PC-9 (cell line): ENCODE measurements at regions not wholly inside any gene's neighbourhood (a gene's known extent, or its start where the extent isn't known, plus 50 kb on each side); places are given as distances from the start of the nearest gene placed in this dataset.

Source experiments
- CTCF ChIP-seq: fragments of 200-600 bp; sonication (generic); conservative IDR thresholded peaks from 2 replicates; pipeline ENCODE4 v1.6.1; 2017; ENCODE audit warnings: mixed run types, antibody characterized with exemption, mild to moderate bottlenecking, moderate library complexity
- EZH2 ChIP-seq: fragments of 200-600 bp; sonication (generic); IDR thresholded peaks from 2 replicates; pipeline ENCODE4 v1.8.0; 2017; ENCODE audit warnings: antibody characterized with exemption, low read depth

GRCh38 chr6:122165014-122165413, 234.4 kb upstream of the HSF2 start:
- no peak for TF ChIP-seq CTCF
- TF ChIP-seq EZH2 = no peak
